ENCODE measurements at regions not wholly inside any gene's neighbourhood (a gene's known extent, or its start where the extent isn't known, plus 50 kb on each side); places are given as distances from the start of the nearest gene placed in this dataset.
"Not testable (repeated sequence)": the region's sequence is repeated elsewhere in the genome, so short reads cannot be mapped to it uniquely, and the experiment has no call there.

- DNase-seq (ENCODE audit: low read depth): no peak
Observed at GRCh38 chr12:46669720-46670119, 156.1 kb downstream of the SLC38A4 start.

GRCh38 chr12:46667551-46667950 is 158.2 kb downstream of the SLC38A4 start:
- DNase-seq (ENCODE audit: low read depth): no peak

- DNase-seq (ENCODE audit: low read depth): no peak
Observed at GRCh38 chr12:46664761-46665287, 161.0 kb downstream of the SLC38A4 start.

- no peak for DNase-seq (ENCODE audit: low read depth)
Observed at GRCh38 chr12:46663318-46663717, 162.5 kb downstream of the SLC38A4 start.

GRCh38 chr12:46661110-46661845 is 164.5 kb downstream of the SLC38A4 start:
- no peak for DNase-seq (ENCODE audit: low read depth)

GRCh38 chr12:46660719-46661109 is 165.1 kb downstream of the SLC38A4 start:
- no peak for DNase-seq (ENCODE audit: low read depth)

- DNase-seq (ENCODE audit: low read depth): no peak
Observed at GRCh38 chr12:46660276-46660675, 165.5 kb downstream of the SLC38A4 start.

- no peak for DNase-seq (ENCODE audit: low read depth)
Observed at GRCh38 chr12:46659824-46660223, 166.0 kb downstream of the SLC38A4 start.

GRCh38 chr12:46659032-46659650 is 166.7 kb downstream of the SLC38A4 start:
- no peak for DNase-seq (ENCODE audit: low read depth)

GRCh38 chr12:46657453-46658411 is 168.1 kb downstream of the SLC38A4 start:
- no peak for DNase-seq (ENCODE audit: low read depth)

GRCh38 chr12:46655984-46656383 is 169.8 kb downstream of the SLC38A4 start:
- not testable (repeated sequence) for DNase-seq (ENCODE audit: low read depth)

GRCh38 chr12:46653311-46653710 is 172.5 kb downstream of the SLC38A4 start:
- DNase-seq (ENCODE audit: low read depth): no peak

GRCh38 chr12:46652692-46653091 is 173.1 kb downstream of the SLC38A4 start:
- DNase-seq (ENCODE audit: low read depth): no peak

GRCh38 chr12:46650688-46651087 is 175.1 kb downstream of the SLC38A4 start:
- no peak for DNase-seq (ENCODE audit: low read depth)

- DNase-seq (ENCODE audit: low read depth): no peak
Observed at GRCh38 chr12:46649433-46649832, 176.4 kb downstream of the SLC38A4 start.

- DNase-seq (ENCODE audit: low read depth): no peak
Observed at GRCh38 chr12:46647034-46647433, 178.8 kb downstream of the SLC38A4 start.

GRCh38 chr12:46641649-46642048 is 184.1 kb downstream of the SLC38A4 start:
- not testable (repeated sequence) for DNase-seq (ENCODE audit: low read depth)

GRCh38 chr12:46635818-46636217 is 190.0 kb downstream of the SLC38A4 start:
- DNase-seq (ENCODE audit: low read depth): no peak

- DNase-seq (ENCODE audit: low read depth): no peak
Observed at GRCh38 chr12:46629331-46630229, 196.2 kb downstream of the SLC38A4 start.

GRCh38 chr12:46628176-46628575 is 197.6 kb downstream of the SLC38A4 start:
- DNase-seq (ENCODE audit: low read depth): no peak

- DNase-seq (ENCODE audit: low read depth): no peak
Observed at GRCh38 chr12:46627686-46628085, 198.1 kb downstream of the SLC38A4 start.

Measured in activated T-cell treated with anti-CD3 and anti-CD28 coated beads for 1 hour (primary cell).